ENCODE measurements at regions not wholly inside any gene's neighbourhood (a gene's known extent, or its start where the extent isn't known, plus 50 kb on each side); places are given as distances from the start of the nearest gene placed in this dataset.

- DNase-seq (ENCODE audit: low read depth): no peak
Observed at GRCh38 chr12:31867292-31867691, 91.9 kb upstream of the RESF1 start.

GRCh38 chr12:31866523-31866922, 92.7 kb upstream of the RESF1 start:
- DNase-seq (ENCODE audit: low read depth): no peak

- DNase-seq (ENCODE audit: low read depth): no peak
Observed at GRCh38 chr12:31865023-31865422, 94.2 kb upstream of the RESF1 start.

GRCh38 chr12:31861360-31861759, 97.9 kb upstream of the RESF1 start:
- no peak for DNase-seq (ENCODE audit: low read depth)

DNA sequence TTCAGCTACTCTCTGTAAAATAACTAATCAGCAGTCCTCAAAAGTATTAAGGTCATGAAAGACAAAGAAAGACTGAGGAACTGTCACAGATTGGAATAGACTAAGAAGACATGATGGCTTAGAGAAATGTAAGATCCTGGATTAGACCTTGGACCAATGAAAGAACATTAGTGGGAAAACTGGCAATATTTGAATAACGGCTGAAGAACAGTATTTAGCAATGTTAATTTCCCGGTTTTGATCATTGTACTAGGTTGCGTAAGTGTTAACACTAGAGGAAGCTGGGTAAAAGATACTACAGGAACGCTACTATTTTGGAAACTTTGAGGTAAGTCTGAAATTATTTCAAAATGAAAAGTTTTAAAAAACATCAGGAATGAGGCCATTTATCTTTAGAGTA, 98.8 kb upstream of the RESF1 start:
- DNase-seq (ENCODE audit: low read depth): no peak

DNA sequence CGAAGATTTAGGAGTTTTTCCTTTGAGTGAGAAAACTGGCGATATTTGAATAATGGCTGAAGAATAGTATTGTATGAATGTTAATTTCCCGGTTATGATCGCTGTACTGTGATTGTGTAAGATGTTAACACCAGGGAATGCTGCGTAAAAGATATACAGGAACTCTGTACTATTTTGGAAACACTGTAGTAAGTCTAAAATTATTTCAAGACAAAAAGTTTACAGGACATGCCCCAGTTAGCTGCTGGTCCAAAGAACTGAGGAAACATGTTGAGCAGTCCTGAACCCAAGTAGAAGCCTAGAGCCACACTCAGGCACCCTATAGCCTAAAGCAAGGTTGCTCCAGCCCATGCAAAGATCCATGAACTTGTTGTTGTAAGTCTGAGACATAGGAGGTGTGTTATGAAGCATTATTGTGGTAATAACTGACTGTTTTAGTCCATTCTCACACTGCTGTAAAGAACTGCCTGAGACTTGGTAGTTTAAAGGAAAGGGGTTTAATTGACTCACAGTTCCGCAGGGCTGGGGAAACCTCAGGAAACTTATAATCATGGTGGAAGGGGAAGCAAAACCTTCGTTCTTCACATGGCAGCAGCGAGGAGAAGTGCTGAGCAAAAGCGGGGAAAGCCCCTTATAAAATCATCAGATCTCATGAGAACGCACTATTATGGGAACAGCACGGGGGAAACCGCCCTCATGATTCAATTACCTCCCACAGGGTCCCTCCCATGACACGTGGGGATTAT, 99.8 kb upstream of the RESF1 start:
- no peak for DNase-seq (ENCODE audit: low read depth)

DNA sequence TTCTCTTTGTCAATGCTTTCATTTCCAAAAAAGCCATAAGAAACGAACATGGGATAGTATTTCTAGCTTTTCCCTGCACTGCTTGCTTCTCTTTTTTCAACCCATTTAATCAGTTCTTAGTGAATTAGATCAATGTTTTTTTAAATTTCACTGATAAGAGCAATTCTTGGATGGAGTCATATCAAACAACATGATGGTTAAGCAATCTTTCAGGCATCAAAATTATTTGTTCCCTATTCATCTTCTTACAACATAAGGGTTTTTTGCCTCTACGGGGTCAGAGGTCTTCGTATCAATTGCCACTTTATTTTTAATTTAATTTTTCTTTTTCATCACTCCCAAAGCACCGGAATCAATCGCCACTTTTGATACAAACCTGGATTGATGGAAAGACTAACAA, 103.8 kb upstream of the RESF1 start:
- no peak for DNase-seq (ENCODE audit: low read depth)

DNA sequence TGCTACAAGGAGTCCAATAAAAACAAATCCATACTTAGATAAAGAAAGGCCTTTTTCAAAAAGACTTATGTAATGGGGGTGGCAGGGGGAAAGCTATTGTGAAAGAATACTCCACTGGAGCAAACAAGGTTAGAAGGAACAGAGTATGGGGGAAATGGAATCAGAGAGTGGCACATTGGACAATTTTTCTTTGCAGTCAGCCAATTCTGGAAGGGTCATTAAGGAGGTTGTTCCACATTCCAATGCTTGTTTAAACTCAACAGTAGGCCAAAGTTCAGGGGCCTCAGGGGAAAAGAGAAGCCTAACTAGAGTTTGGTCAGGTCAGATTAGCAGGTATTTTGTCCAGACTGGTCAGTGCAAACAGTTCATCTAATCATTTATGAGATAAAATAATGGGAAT, 105.2 kb upstream of the RESF1 start:
- DNase-seq (ENCODE audit: low read depth): no peak

- DNase-seq (ENCODE audit: low read depth): no peak
Observed at GRCh38 chr12:31853520-31853919, 105.7 kb upstream of the RESF1 start.

DNA sequence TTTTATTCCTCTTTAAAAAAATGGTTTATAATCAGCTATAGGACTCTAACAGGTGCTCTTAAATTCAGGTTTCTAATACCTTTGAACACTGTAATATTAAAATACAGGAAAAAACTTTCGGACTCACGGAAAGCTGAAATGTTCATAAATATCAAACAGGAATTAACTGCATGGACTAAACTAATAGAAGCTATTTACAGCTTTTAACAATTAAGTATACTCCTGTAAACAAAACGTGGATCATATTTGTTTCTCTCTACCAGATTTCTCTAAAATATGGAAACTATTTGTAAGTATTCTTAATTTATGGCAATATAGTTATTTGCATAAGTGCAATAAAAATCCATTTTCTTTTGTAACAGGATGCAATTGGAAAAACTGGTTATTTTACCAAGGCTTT, 108.9 kb upstream of the RESF1 start:
- no peak for DNase-seq (ENCODE audit: low read depth)

DNA sequence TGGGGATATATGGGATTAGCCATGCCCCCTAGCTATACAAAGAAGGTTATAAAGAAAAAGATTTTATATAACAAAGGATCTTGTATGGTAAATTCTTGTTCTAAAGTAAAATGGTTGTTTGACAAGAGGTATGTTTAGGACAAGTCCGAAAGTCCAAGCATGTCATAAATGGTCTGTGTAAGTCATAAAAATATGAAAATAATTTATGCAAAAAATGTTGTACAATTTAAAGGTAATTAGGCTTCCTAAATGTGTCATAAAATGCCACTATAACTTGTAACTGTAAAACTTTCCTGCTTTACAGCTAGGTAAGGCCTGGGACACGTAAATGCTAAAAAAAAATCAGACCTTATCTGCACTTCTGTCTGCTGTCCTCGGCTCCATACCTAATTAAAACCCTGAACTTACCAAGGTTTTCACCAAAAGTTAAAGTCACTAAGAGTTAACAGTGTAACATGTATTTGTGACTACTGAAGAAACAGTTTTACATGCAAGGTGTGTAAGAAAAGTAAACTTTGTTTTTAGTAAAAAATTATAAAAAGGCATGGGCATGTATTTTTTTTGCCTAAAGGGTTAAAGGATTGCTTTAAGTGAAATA, 110.0 kb upstream of the RESF1 start:
- peak; percentile 27 for DNase-seq (ENCODE audit: low read depth)

GRCh38 chr12:31846405-31846804, 112.8 kb upstream of the RESF1 start:
- DNase-seq (ENCODE audit: low read depth): no peak

DNA sequence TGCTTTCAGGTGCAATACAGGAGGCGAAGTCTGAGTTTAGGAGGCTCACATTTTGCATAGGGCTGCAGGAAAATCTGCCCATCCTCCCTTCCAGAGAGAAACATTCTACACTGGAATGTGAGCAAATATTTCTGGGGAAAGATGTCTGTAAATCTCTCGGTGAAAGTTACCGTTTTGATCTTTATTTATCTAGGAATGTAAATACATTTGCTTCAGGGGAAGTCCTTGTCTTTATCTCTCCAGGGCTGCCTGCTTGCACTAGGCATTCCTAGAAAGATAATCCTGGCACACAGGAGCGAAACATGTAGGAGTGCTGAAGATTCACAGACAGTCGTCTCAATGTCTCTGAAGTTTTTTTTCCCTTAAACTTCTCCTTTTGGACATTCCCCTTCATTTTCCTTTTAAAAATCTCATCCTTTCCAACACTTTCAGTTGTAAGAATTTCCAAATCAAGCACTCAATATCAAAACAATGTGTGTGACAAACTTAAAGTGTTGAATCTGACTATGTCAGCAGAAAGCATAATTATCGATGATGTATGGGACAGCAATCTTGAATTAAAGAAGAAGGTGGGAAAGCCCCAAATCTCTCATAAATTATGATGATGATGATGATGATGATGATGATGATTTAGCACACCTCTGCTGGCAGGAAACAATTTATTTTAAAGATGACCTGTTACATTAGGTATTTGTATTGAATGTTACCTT, 113.4 kb upstream of the RESF1 start:
- no peak for DNase-seq (ENCODE audit: low read depth)

DNA sequence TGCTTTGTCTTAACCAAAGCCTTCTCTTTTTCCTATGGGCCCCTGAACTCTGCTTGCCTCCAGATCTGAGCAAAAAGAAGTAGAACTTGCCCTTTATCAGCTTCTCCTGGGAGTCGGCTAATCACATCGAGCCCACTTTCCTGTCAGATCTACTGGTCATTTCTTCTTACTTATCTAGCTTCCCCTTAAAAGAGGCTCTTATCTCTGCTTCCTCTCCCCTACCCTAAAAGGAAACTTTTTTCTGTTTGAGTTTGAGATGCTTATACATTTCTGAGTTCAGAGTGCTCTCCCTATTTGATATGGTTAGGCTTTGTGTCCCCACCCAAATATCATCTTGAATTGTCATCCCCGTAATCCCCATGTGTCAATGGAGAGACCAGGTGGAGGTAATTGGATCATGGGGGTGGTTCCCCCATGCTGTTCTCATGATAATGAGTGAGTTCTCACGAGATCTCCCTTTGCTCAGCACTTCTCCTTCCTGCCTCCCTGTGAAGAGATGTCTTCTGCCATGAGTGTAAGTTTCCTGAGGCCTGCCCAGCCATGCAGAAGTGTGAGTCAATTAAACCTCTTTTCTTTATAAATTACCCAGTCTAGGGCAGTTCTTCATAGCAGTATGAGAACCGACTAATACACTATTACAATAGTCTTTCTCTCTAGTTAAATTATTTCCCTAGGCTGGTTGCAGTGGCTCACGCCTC, 114.7 kb upstream of the AMN1 start:
- DNase-seq (ENCODE audit: low read depth): no peak

DNA sequence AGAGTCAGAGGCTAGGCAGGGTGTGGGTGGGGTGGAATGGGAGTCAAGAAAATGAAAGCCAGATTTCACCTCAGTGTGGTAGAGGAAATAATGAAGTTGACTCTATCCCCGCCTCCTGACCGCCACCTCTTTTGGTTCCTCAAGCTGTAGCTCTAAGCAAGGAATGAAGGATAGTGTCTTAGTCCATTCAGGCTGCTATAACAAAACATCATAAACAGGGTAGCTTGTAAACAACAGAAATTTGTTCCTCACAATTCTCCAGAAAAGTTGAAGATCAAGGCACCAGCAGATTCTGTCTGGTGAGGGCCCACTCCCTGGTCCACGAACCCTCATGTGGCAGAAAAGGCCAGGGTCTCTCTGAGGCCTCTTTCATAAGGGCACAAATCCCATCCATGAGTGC, 109.1 kb upstream of the AMN1 start:
- no peak for DNase-seq (ENCODE audit: low read depth)

- no peak for DNase-seq (ENCODE audit: low read depth)
Observed at GRCh38 chr12:31835276-31835882, 106.6 kb upstream of the AMN1 start.

- no peak for DNase-seq (ENCODE audit: low read depth)
Observed at GRCh38 chr12:31834150-31834549, 105.3 kb upstream of the AMN1 start.

- no peak for DNase-seq (ENCODE audit: low read depth)
Observed at GRCh38 chr12:31832740-31833729, 104.2 kb upstream of the AMN1 start.

DNA sequence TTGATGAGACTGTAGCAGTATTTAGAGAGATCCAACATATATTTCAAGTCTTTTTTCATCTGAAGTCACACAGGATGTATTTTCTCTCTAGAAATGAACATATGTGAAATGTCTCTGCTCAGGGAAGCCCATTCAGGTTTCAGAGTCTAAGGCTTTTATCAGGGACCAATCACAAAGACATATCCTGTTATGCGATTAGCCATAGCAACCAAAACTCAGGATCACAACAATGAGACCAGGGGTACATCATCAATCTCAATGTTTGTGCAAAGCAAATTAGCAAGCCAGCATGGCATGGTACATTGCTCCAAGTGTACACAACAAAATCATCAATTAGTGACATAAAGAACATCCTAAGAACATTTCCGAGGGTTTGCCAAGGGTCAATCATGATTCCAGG, 99.2 kb upstream of the AMN1 start:
- no peak for DNase-seq (ENCODE audit: low read depth)

- DNase-seq (ENCODE audit: low read depth): no peak
Observed at GRCh38 chr12:31822761-31823160, 93.9 kb upstream of the AMN1 start.

GRCh38 chr12:31821484-31821883, 92.7 kb upstream of the AMN1 start:
- DNase-seq (ENCODE audit: low read depth): no peak
